Thymus (tissue), 11 donors: ENCODE measurements at regions not wholly inside any gene's neighbourhood (a gene's known extent, or its start where the extent isn't known, plus 50 kb on each side); places are given as distances from the start of the nearest gene placed in this dataset.

ENCODE experiments used
- DNase-seq, 9 donors: peaks; one replicate each; pipeline ENCODE4 v3.0.0-alpha.2; 2013; ENCODE audit warnings: low spot score in 9 of 9, low read depth in 6 of 9, missing footprints in 1 of 9
- H3K27ac ChIP-seq, 2 donors: one replicate each; pipeline ENCODE4 v1.5.1; 2013; ENCODE audit warnings: control low read depth in 1 of 2, low read depth in 1 of 2, low read length in 1 of 2, mild to moderate bottlenecking in 1 of 2, moderate library complexity in 1 of 2
- H3K27me3 ChIP-seq, 2 donors: one replicate each; pipeline ENCODE4 v1.5.1; 2013; ENCODE audit warnings: low read length in 1 of 2; ENCODE audit not compliant: control insufficient read depth in 2 of 2, insufficient read depth in 1 of 2
- H3K36me3 ChIP-seq, 2 donors: one replicate each; pipeline ENCODE4 v1.5.1; 2013; ENCODE audit warnings: low read length in 1 of 2, mild to moderate bottlenecking in 1 of 2, moderate library complexity in 1 of 2; ENCODE audit not compliant: control insufficient read depth in 2 of 2, insufficient read depth in 2 of 2
- H3K4me1 ChIP-seq, 2 donors: one replicate each; pipeline ENCODE4 v1.5.1; 2013; ENCODE audit warnings: low read length in 2 of 2; ENCODE audit not compliant: control insufficient read depth in 2 of 2, insufficient read depth in 2 of 2
- H3K4me3 ChIP-seq, 2 donors: one replicate each; pipeline ENCODE4 v1.5.1; 2013; ENCODE audit warnings: low read length in 2 of 2, control low read depth in 1 of 2, mild to moderate bottlenecking in 1 of 2
- H3K9me3 ChIP-seq, 2 donors: one replicate each; pipeline ENCODE4 v1.5.1; 2013; ENCODE audit warnings: low read length in 1 of 2, mild to moderate bottlenecking in 1 of 2; ENCODE audit not compliant: control insufficient read depth in 2 of 2, insufficient read depth in 1 of 2
- WGBS: extraction: QIAGEN DNeasy Blood & Tissue Kit; methylation state at CpG from one replicate; pipeline ENCODE4 v1.1.7; 2013; 5-methylcytosine and 5-hydroxymethylcytosine counted together
- donor health status: healthy.

DNA sequence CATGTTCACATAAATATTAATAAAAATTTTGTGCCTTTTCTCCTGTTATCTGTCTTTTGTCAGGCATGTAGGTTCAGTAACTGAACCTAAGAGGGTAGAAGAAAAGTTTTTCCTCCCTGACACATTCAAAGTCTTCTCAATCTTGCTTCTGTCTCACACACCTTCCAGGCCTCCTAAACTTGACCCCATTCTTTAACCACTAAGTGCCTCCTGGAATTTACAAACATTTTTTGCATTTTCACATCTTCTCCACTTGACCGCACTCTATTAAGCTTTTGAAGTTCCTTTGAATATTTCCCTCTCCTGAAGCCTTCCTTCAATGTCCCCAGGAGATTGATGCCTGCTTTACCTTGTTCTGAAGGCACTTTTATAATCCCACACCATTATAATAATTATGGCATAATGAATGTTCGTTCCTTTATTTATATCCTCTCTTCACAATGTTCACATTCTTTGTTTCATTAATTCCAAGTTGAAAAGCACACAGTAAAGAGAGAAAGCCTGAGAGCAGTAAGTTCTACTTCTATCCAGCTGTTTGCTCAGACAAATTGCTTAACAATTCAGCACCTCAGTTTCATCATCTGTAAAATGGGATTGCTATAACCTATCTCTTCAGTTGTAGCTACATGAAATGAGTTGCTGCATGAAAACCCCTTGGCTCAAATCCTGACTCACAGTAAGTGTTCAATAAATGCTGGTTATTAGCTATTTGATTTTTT, 184.8 kb upstream of the KLHL29 start:
- Histone ChIP-seq H3K27me3 (no peaks in the 10 kb centered on the region), H3K4me3 (no peak overlapping the region), H3K36me3 (no peaks in the 10 kb centered on the region), H3K9me3 (no peaks in the 10 kb centered on the region), H3K27ac (no peak overlapping the region), H3K4me1 (no peaks in the 10 kb centered on the region)
- DNase-seq, result no peak
- WGBS, result 99% methylated on average over 2 of the region's 2 CpGs

DNA sequence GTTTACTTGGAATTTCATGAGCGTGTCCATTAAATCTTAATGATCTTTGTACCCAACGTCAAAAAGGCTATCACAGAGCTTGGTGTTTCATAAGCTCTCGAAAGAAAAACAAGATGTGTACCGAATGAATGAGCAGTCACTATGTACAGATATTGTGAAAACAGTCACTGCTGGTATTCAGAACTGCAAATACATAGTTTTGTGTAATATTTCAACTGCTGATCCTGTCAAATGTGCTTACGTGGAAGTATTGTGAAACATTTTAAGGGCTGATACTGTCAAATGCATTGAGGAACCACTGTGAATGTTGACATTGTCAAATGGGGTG, 184.2 kb upstream of the KLHL29 start:
- no peaks in the 10 kb centered on the region for H3K27me3 ChIP-seq
- H3K9me3 ChIP-seq, result no peaks in the 10 kb centered on the region
- no peaks in the 10 kb centered on the region for H3K4me1 ChIP-seq
- H3K4me3 ChIP-seq, result no peak overlapping the region
- 85% methylated on average over 5 of the region's 5 CpGs for WGBS
- no peak overlapping the region for H3K27ac ChIP-seq
- no peaks in the 10 kb centered on the region for H3K36me3 ChIP-seq
- DNase-seq, result no peak

DNA sequence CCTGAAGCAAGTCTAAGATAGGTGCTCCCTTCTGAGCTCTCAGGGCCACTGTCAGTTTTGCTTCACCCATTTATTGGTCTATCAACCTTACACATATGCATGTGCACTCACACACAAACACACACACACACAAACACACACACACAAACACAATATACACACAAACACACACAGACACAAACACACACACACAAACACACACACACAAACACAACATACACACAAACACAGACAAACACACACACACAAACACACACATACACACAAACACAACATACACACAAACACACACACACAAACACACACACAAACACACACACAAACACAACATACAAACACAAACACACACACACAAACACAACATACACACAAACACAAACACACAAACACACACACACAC, 181.6 kb upstream of the KLHL29 start:
- H3K4me3 ChIP-seq, result no peak overlapping the region

DNA sequence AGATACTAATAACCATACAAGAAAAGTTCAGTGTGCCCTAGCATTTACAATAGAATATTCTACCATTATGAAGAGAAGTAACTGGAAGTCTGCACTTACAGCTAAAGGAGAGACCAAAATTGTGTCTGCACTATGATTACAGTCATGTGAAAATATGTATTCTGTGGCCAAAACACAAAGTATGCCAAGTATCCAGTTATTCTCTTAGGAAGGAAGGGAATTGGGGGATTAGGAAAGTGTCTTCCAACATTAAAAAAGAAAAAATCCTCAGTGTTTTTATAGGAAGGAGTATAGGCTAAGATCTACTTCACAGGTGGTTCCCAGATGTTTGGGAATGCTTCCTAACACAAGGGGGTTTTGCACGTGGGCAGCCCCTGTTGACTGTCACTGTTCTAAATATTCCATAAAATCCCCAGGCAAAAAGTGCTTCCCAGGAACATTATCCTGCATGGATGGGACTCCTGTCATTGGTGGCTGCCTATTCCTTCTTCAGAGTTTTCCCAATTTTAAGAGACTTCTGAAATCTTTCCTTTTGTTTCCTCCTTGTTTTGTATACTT, 180.2 kb upstream of the KLHL29 start:
- 62% methylated on average over 1 of the region's 1 CpG for WGBS
- no peaks in the 10 kb centered on the region for H3K9me3 ChIP-seq
- H3K4me3 ChIP-seq, result no peak overlapping the region
- H3K27ac ChIP-seq, result no peak overlapping the region
- H3K4me1 ChIP-seq, result no peaks in the 10 kb centered on the region
- DNase-seq, result no peak
- H3K27me3 ChIP-seq, result no peaks in the 10 kb centered on the region
- no peaks in the 10 kb centered on the region for H3K36me3 ChIP-seq

More for the DNA sequence above, 181.6 kb upstream of the KLHL29 start:
- Histone ChIP-seq H3K36me3 (no peaks in the 10 kb centered on the region), H3K4me1 (no peaks in the 10 kb centered on the region), H3K27me3 (no peaks in the 10 kb centered on the region), H3K9me3 (no peaks in the 10 kb centered on the region), H3K27ac (no peak overlapping the region)
- no peak for DNase-seq

DNA sequence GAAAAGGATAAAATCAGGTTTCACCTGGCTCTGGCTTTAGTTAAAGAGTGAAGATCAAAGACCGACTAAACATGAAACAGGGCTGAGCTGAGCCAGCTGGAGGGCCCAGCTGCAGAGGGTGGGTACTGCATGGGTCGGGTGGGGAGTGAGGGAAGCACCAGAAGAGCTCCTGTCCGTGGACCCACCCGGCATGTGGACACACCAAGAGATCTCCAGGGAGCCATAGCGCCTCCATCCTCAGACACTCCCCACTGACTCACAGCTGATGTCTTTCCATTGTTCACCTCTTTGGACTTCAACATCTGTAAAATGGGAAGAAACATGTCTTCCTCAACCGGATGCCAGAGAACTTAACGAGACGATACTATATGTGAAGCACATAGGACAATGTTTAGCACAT, 178.3 kb upstream of the KLHL29 start:
- Histone ChIP-seq H3K4me1 (no peaks in the 10 kb centered on the region), H3K9me3 (no peaks in the 10 kb centered on the region), H3K36me3 (no peaks in the 10 kb centered on the region), H3K4me3 (no peak overlapping the region), H3K27me3 (no peaks in the 10 kb centered on the region), H3K27ac (no peak overlapping the region)
- DNase-seq, result no peak
- 64% methylated on average over 8 of the region's 8 CpGs for WGBS

DNA sequence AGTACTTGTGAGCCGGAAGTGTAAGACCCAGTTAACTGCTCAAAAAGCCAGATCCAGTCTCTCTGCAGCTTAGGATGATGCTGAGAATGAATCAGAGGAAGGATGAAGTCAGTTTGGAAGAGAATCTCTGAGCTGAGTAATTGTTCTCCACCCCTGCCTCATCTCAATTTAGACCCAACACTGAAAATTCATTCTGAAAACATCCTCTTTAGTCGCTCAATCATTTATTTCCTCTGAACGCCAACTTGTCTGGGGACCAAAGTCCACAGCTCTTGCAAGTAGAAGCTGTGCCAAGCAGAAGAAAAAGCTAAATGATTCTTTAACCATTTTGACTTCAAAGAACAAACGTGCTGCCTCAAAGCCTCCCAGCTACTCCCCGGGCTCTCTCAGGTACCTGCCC, 177.1 kb upstream of the KLHL29 start:
- no peak for DNase-seq
- 94% methylated on average over 5 of the region's 5 CpGs for WGBS
- Histone ChIP-seq H3K27ac (no peak overlapping the region), H3K4me3 (no peak overlapping the region), H3K36me3 (no peaks in the 10 kb centered on the region), H3K27me3 (no peaks in the 10 kb centered on the region), H3K4me1 (no peaks in the 10 kb centered on the region), H3K9me3 (no peaks in the 10 kb centered on the region)

DNA sequence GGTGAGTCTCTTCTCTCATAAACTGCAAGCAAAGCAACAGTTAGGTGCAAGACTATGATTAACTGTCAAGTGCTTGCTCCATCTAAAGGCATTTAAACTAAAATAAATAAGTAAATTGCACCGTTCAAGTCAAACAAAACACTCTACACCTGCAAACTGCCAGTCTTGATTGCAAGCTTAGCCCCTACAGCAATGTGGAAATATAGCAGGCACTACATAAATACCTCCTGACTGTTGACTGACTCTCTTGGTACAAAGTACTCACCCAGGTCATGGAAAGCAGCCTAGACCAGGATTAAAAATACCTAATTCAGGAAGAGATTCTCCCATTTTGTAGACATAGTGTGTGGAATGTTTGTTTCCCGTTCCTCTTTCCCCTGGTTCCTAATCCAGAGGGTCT, 176.6 kb upstream of the KLHL29 start:
- Histone ChIP-seq H3K4me1 (no peaks in the 10 kb centered on the region), H3K36me3 (no peaks in the 10 kb centered on the region), H3K27ac (no peak overlapping the region), H3K4me3 (no peak overlapping the region), H3K27me3 (no peaks in the 10 kb centered on the region), H3K9me3 (no peaks in the 10 kb centered on the region)
- no peak for DNase-seq
- 64% methylated on average over 2 of the region's 2 CpGs for WGBS

DNA sequence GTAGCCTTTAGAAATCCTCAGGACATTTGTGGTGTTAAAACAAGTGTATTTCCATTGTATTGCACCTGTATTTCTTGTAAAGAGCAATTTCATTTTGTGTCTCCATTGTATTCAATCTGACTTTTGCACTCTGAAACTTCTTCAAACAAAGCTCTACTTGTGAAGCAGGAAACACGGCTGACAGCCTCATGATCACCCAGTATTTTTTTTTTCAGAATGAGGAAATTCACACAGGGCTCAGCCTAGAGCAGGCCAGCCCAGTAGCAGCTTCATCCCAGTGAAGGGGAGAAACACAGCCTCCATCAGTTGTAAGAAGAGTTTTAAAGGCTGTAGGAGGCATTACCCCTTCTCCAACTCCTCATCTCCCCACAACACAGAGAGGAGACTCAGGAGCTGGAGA, 175.9 kb upstream of the KLHL29 start:
- 0% methylated on average over 1 of the region's 1 CpG for WGBS
- H3K4me3 ChIP-seq, result no peak overlapping the region

DNA sequence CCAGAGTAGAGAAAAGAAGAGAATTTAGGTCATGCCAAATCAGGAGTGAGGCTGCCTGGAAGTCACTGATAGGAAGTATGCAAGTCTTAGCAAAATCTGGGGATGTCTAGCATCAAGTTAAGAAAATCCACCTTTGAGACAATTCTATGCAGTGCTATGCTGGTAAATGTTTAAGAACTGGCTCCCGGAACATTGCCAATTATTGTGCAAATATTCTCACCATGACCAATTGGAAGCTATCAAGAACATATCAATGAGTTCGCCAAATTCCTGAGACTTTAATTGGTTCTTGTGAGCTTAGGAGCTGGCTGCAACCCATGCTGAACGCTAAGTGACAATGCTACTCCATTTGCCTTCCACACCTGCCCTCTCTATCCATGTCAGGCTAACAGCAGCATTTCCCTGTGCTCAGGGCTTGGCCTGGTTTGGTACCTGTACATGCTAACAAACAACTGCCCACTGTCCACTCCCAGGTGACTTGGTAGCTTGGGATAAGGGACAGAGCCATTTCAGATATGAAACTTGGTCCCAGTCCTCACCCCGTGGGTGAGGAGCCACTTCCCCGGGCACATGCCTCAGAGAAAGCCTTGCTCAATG, 172.9 kb upstream of the KLHL29 start:
- no peaks in the 10 kb centered on the region for H3K9me3 ChIP-seq
- 94% methylated on average over 5 of the region's 5 CpGs for WGBS
- DNase-seq, result no peak
- H3K27ac ChIP-seq, result no peak overlapping the region
- no peak overlapping the region for H3K4me3 ChIP-seq
- H3K27me3 ChIP-seq, result no peaks in the 10 kb centered on the region
- H3K4me1 ChIP-seq, result no peaks in the 10 kb centered on the region
- no peaks in the 10 kb centered on the region for H3K36me3 ChIP-seq

More for the DNA sequence above, 175.9 kb upstream of the KLHL29 start:
- no peak for DNase-seq
- Histone ChIP-seq H3K36me3 (no peaks in the 10 kb centered on the region), H3K27me3 (no peaks in the 10 kb centered on the region), H3K4me1 (no peaks in the 10 kb centered on the region), H3K9me3 (no peaks in the 10 kb centered on the region), H3K27ac (no peak overlapping the region)
